ENCODE measurements at regions not wholly inside any gene's neighbourhood (a gene's known extent, or its start where the extent isn't known, plus 50 kb on each side); places are given as distances from the start of the nearest gene placed in this dataset.
A peak's percentile ranks its signal among the peaks of the same experiment; 100 is the strongest.

DNA sequence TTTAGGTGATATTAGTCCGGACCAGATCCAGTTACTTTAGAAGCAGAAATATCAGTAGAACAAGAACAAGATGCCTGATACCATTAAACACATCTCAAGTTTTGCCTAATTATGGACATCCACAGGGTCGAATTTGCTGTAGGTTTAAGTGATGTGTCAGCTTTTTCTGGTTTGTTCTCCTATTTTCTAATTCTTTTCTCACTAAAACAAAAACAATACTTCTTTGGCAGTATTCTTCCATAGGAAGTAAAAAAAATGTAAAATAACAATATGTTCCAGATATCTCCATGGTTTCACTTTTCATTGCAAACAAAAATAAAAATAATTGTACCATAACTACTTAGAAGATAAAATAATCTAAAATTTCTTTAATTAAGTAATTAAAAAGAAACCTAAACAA lies 265.7 kb downstream of the SHOX2 start:
- intact Hi-C loops (cut with DNase I; ENCODE audit: low total_unique reads) = no loop called here
- H3K4me3 ChIP-seq = no peak overlapping the region
- DNase-seq = no peak
- H3K9me3 ChIP-seq = no peaks in the 10 kb centered on the region
- no peaks in the 10 kb centered on the region for H3K36me3 ChIP-seq (ENCODE audit: low read depth, missing control alignments)
- H3K27me3 ChIP-seq = no peaks in the 10 kb centered on the region
- H3K4me1 ChIP-seq = no peaks in the 10 kb centered on the region
- 61 to 74% methylated on average over 2 of the region's 2 CpGs for WGBS, 2 donors
- H3K27ac ChIP-seq = no peak overlapping the region
- TF ChIP-seq CTCF (IDR thresholded peaks at IDR 0.05) = no peak
- TF ChIP-seq POLR2A (IDR thresholded peaks at IDR 0.05) = no peak

- intact Hi-C loops (cut with DNase I; ENCODE audit: low total_unique reads) = no loop called here
Measured at GRCh38 chr3:157838457-157838856, 267.8 kb downstream of the SHOX2 start.

DNA sequence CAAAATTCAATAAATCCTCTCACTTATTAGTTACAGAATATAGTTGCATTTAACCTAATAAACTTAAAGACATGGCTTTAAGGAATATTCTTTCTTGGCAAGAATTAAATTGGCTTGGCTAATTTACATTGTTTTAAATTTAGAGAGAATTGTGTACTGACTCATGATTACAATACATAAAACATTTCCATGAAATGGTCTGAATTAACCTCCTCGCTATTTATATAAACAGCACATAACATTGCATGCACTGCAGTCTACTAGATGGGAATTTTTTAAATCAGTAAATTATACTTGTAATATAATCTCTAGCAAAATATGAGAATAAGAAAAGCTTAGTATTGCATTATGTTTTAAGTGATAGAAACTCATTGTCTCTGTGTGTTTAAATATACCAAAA lies 268.9 kb downstream of the SHOX2 start:
- Histone ChIP-seq H3K4me1 (no peaks in the 10 kb centered on the region), H3K4me3 (no peak overlapping the region), H3K27ac (no peak overlapping the region), H3K36me3 (ENCODE audit: low read depth, missing control alignments) (no peaks in the 10 kb centered on the region), H3K9me3 (no peaks in the 10 kb centered on the region), H3K27me3 (no peaks in the 10 kb centered on the region)
- DNase-seq = no peak
- WGBS, 2 donors = 91 to 96% methylated on average over 1 of the region's 1 CpG
- TF ChIP-seq CTCF (IDR thresholded peaks at IDR 0.05) (no peak), POLR2A (IDR thresholded peaks at IDR 0.05) (no peak)
- intact Hi-C loops (cut with DNase I; ENCODE audit: low total_unique reads) = no loop called here

More at GRCh38 chr3:157838457-157838856, 267.8 kb downstream of the SHOX2 start:
- WGBS, 2 donors = 50 to 84% methylated on average over 7 of the region's 7 CpGs
- Histone ChIP-seq H3K4me3 (peak overlapping the region in 1 of 2 donors; percentile 0), H3K27ac (no peak overlapping the region), H3K36me3 (ENCODE audit: low read depth, missing control alignments) (no peaks in the 10 kb centered on the region), H3K4me1 (no peaks in the 10 kb centered on the region), H3K9me3 (no peaks in the 10 kb centered on the region), H3K27me3 (no peaks in the 10 kb centered on the region)
- no peak for TF ChIP-seq CTCF (IDR thresholded peaks at IDR 0.05)
- TF ChIP-seq POLR2A (IDR thresholded peaks at IDR 0.05) = no peak
- peak; percentile 17 for DNase-seq

GRCh38 chr3:157836022-157836421 lies 270.2 kb downstream of the SHOX2 start:
- no peak for DNase-seq
- Histone ChIP-seq H3K9me3 (no peaks in the 10 kb centered on the region), H3K36me3 (ENCODE audit: low read depth, missing control alignments) (no peaks in the 10 kb centered on the region), H3K27ac (no peak overlapping the region), H3K4me1 (no peaks in the 10 kb centered on the region), H3K4me3 (no peak overlapping the region), H3K27me3 (no peaks in the 10 kb centered on the region)
- WGBS, 2 donors = 80 to 82% methylated on average over 7 of the region's 7 CpGs
- intact Hi-C loops (cut with DNase I; ENCODE audit: low total_unique reads) = no loop called here
- TF ChIP-seq POLR2A (IDR thresholded peaks at IDR 0.05) (no peak), CTCF (IDR thresholded peaks at IDR 0.05) (no peak)

DNA sequence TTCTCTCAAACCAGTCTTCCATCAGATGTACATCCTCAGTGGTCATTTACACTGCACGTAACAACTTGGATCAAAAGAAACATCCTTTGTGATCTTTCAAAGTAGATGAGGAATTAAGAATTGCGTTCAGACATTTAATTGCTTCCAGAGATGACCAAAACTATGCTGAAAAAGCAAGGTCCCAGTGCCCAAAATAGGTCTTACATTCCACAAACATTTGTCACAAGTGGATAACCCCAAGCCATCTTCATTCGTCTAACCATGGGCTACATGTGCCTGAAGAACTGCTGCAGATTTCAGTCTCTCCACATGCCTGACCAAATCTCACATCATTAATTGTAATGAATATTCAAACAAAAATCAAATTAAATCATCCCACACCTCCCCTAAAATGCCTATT lies 273.6 kb downstream of the SHOX2 start:
- Histone ChIP-seq H3K27ac (no peak overlapping the region), H3K27me3 (no peaks in the 10 kb centered on the region), H3K9me3 (peaks cover 3% of the 10 kb centered on the region), H3K36me3 (ENCODE audit: low read depth, missing control alignments) (no peaks in the 10 kb centered on the region), H3K4me3 (no peak overlapping the region), H3K4me1 (no peaks in the 10 kb centered on the region)
- no peak for DNase-seq
- TF ChIP-seq CTCF (IDR thresholded peaks at IDR 0.05) = no peak
- TF ChIP-seq POLR2A (IDR thresholded peaks at IDR 0.05) = no peak
- intact Hi-C loops (cut with DNase I; ENCODE audit: low total_unique reads) = no loop called here
- 83 to 88% methylated on average over 3 of the region's 3 CpGs for WGBS, 2 donors

Data from testis (tissue), 2 donors.